GM18498 (cell line): ENCODE measurements at regions not wholly inside any gene's neighbourhood (a gene's known extent, or its start where the extent isn't known, plus 50 kb on each side); places are given as distances from the start of the nearest gene placed in this dataset.

Experiments used
- ATAC-seq: cut with Tn5 transposase; IDR thresholded peaks from one replicate; pipeline ENCODE4 v1.9.1; 2021; ENCODE audit warnings: mild to moderate bottlenecking, moderate library complexity; ENCODE audit not compliant: unreplicated experiment

GRCh38 chr16:86414991-86415740 lies 95.2 kb upstream of the FOXF1 start:
- ATAC-seq: no peak

- ATAC-seq: no peak
Observed at GRCh38 chr16:86418981-86419380, 91.3 kb upstream of the FOXF1 start.

GRCh38 chr16:86419518-86419917 lies 90.8 kb upstream of the FOXF1 start:
- ATAC-seq: no peak

- no peak for ATAC-seq
Observed at GRCh38 chr16:86421995-86422394, 88.3 kb upstream of the FOXF1 start.

GRCh38 chr16:86424398-86424797 lies 85.9 kb upstream of the FOXF1 start:
- ATAC-seq: no peak

- no peak for ATAC-seq
Observed at GRCh38 chr16:86424985-86425384, 85.3 kb upstream of the FOXF1 start.

GRCh38 chr16:86426063-86426642 lies 84.2 kb upstream of the FOXF1 start:
- no peak for ATAC-seq

GRCh38 chr16:86427433-86427851 lies 82.9 kb upstream of the FOXF1 start:
- ATAC-seq: no peak

GRCh38 chr16:86428729-86429517 lies 81.4 kb upstream of the FOXF1 start:
- ATAC-seq: no peak

- no peak for ATAC-seq
Observed at GRCh38 chr16:86429663-86430062, 80.7 kb upstream of the FOXF1 start.

GRCh38 chr16:86430814-86431213 lies 79.5 kb upstream of the FOXF1 start:
- ATAC-seq: no peak

GRCh38 chr16:86431540-86431939 lies 78.8 kb upstream of the FOXF1 start:
- no peak for ATAC-seq

GRCh38 chr16:86432048-86432447 lies 78.3 kb upstream of the FOXF1 start:
- no peak for ATAC-seq

GRCh38 chr16:86432691-86433090 lies 77.6 kb upstream of the FOXF1 start:
- ATAC-seq: no peak

- ATAC-seq: no peak
Observed at GRCh38 chr16:86436466-86437185, 73.7 kb upstream of the FOXF1 start.

GRCh38 chr16:86437348-86437747 lies 73.0 kb upstream of the FOXF1 start:
- no peak for ATAC-seq

- ATAC-seq: no peak
Observed at GRCh38 chr16:86442703-86443102, 67.6 kb upstream of the FOXF1 start.

- ATAC-seq: no peak
Observed at GRCh38 chr16:86443508-86444147, 66.7 kb upstream of the FOXF1 start.

GRCh38 chr16:86444261-86444660 lies 66.1 kb upstream of the FOXF1 start:
- ATAC-seq: no peak

- ATAC-seq: no peak
Observed at GRCh38 chr16:86444661-86445060, 65.7 kb upstream of the FOXF1 start.

GRCh38 chr16:86446279-86446678 lies 64.0 kb upstream of the FOXF1 start:
- no peak for ATAC-seq
